IMR-90 (cell line): ENCODE measurements at regions not wholly inside any gene's neighbourhood (a gene's known extent, or its start where the extent isn't known, plus 50 kb on each side); places are given as distances from the start of the nearest gene placed in this dataset.

ENCODE experiments used
- CEBPB ChIP-seq: IDR thresholded peaks from 2 replicates; pipeline ENCODE4 v1.6.1; 2012; ENCODE audit warnings: low read depth, low read length, improper control_type of control experiment
- CTCF ChIP-seq: conservative IDR thresholded peaks from 2 replicates; pipeline ENCODE4 v1.5.1; 2012; ENCODE audit warnings: mild to moderate bottlenecking, low read depth, low read length, improper control_type of control experiment
- FOS ChIP-seq: fragments of 150-350 bp; IDR thresholded peaks from 2 replicates; pipeline ENCODE4 v1.6.1; 2016; ENCODE audit warnings: low read depth, low read length
- MAFK ChIP-seq: IDR thresholded peaks from 2 replicates; pipeline ENCODE4 v1.6.1; 2012; ENCODE audit warnings: low read depth, low read length, improper control_type of control experiment
- MAZ ChIP-seq: IDR thresholded peaks from 2 replicates; pipeline ENCODE4 v1.6.1; 2012; ENCODE audit warnings: low read depth, mild to moderate bottlenecking, low read length, improper control_type of control experiment, moderate library complexity, borderline replicate concordance
- MXI1 ChIP-seq: IDR thresholded peaks from 2 replicates; pipeline ENCODE4 v1.6.1; 2012; ENCODE audit warnings: low read depth, mild to moderate bottlenecking, low read length, moderate library complexity, borderline replicate concordance
- NFE2L2 ChIP-seq: fragments of 150-350 bp; IDR thresholded peaks from 2 replicates; pipeline ENCODE4 v1.6.1; 2016; ENCODE audit warnings: low read depth, mild to moderate bottlenecking, low read length
- POLR2A ChIP-seq: IDR thresholded peaks from 2 replicates; pipeline ENCODE4 v1.6.1; 2012; ENCODE audit warnings: mild to moderate bottlenecking, low read depth, low read length
- RAD21 ChIP-seq: IDR thresholded peaks from 2 replicates; pipeline ENCODE4 v1.6.1; 2012; ENCODE audit warnings: low read length, improper control_type of control experiment
- RCOR1 ChIP-seq: IDR thresholded peaks from 2 replicates; pipeline ENCODE4 v1.6.1; 2012; ENCODE audit warnings: mild to moderate bottlenecking, low read length, improper control_type of control experiment; ENCODE audit not compliant: insufficient replicate concordance
- RFX5 ChIP-seq: IDR thresholded peaks from 2 replicates; pipeline ENCODE4 v1.8.0; 2012; ENCODE audit warnings: low read depth, mild to moderate bottlenecking, low read length, moderate library complexity
- SMC3 ChIP-seq: fragments of 150-350 bp; IDR thresholded peaks from 2 replicates; pipeline ENCODE4 v1.6.1; 2016; ENCODE audit warnings: low read depth, mild to moderate bottlenecking, antibody characterized with exemption, low read length, moderate library complexity
- TF ChIP-seq, protein P1 (sequence below): fragments of 150-350 bp; IDR thresholded peaks from 2 replicates; pipeline ENCODE4 v1.6.1; 2017; ENCODE audit warnings: mild to moderate bottlenecking, antibody characterized with exemption, low read length, low read depth
- TF ChIP-seq, protein P2 (sequence below): fragments of 150-350 bp; IDR thresholded peaks from 2 replicates; pipeline ENCODE4 v1.6.1; 2016; ENCODE audit warnings: low read depth, mild to moderate bottlenecking, low read length, moderate library complexity, borderline replicate concordance

GRCh38 chr2:81576713-81577112, 1272.2 kb upstream of the LRRTM1 start:
- TF ChIP-seq CTCF (no peak), RFX5 (no peak), SMC3 (no peak), MAZ (no peak), POLR2A (no peak), CEBPB (no peak), MAFK (no peak), MXI1 (no peak), FOS (no peak), RAD21 (no peak), RCOR1 (no peak), NFE2L2 (no peak)
- TF ChIP-seq, protein P1, sequence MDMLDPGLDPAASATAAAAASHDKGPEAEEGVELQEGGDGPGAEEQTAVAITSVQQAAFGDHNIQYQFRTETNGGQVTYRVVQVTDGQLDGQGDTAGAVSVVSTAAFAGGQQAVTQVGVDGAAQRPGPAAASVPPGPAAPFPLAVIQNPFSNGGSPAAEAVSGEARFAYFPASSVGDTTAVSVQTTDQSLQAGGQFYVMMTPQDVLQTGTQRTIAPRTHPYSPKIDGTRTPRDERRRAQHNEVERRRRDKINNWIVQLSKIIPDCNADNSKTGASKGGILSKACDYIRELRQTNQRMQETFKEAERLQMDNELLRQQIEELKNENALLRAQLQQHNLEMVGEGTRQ: no peak
- TF ChIP-seq, protein P2, sequence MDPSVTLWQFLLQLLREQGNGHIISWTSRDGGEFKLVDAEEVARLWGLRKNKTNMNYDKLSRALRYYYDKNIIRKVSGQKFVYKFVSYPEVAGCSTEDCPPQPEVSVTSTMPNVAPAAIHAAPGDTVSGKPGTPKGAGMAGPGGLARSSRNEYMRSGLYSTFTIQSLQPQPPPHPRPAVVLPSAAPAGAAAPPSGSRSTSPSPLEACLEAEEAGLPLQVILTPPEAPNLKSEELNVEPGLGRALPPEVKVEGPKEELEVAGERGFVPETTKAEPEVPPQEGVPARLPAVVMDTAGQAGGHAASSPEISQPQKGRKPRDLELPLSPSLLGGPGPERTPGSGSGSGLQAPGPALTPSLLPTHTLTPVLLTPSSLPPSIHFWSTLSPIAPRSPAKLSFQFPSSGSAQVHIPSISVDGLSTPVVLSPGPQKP: no peak
